ENCODE measurements at regions not wholly inside any gene's neighbourhood (a gene's known extent, or its start where the extent isn't known, plus 50 kb on each side); places are given as distances from the start of the nearest gene placed in this dataset.
A peak's percentile ranks its signal among the peaks of the same experiment; 100 is the strongest.

- TF ChIP-seq CBX8 (IDR thresholded peaks at IDR 0.05) (no peak), RNF2 (IDR thresholded peaks at IDR 0.05; ENCODE audit: borderline replicate concordance, low read depth) (no peak), CTCF (IDR thresholded peaks at IDR 0.05) (no peak), BHLHE40 (IDR thresholded peaks at IDR 0.05; ENCODE audit: low read depth, low read length) (no peak), REST (IDR thresholded peaks at IDR 0.05) (no peak), POLR2A (IDR thresholded peaks at IDR 0.05; ENCODE audit: low read length) (0 out of 2 replicates have a peak, but pooled peaks have one; percentile 2), ELK1 (IDR thresholded peaks at IDR 0.05; ENCODE audit: low read depth, low read length) (no peak), EHMT2 (IDR thresholded peaks at IDR 0.05; ENCODE audit: low read depth) (no peak), ZFP36 (IDR thresholded peaks at IDR 0.05; ENCODE audit: borderline replicate concordance, partially characterized antibody) (no peak)
Observed at GRCh38 chr1:109824349-109825115, 60.8 kb upstream of the EPS8L3 start.

Measured in A549 (cell line).